Liver (tissue), 8 donors: ENCODE measurements at regions not wholly inside any gene's neighbourhood (a gene's known extent, or its start where the extent isn't known, plus 50 kb on each side); places are given as distances from the start of the nearest gene placed in this dataset.

ENCODE experiments used
- DNase-seq: peaks from one replicate; pipeline ENCODE4 v3.0.0-alpha.2; 2017; ENCODE audit warnings: low spot score
- H3K27ac ChIP-seq, 2 donors: one replicate each; pipeline ENCODE4 v1.7.0; 2013; ENCODE audit warnings: inconsistent platforms in 2 of 2, low read length in 2 of 2, control low read depth in 1 of 2, low read depth in 1 of 2, mild to moderate bottlenecking in 1 of 2
- H3K27me3 ChIP-seq, 4 donors: one replicate each; pipeline versions ENCODE4 v1.6.1 to v1.7.0; 2013; ENCODE audit warnings: low read length in 3 of 4, inconsistent platforms in 1 of 4, mild to moderate bottlenecking in 1 of 4, moderate library complexity in 1 of 4; ENCODE audit not compliant: control insufficient read depth in 4 of 4, insufficient read depth in 4 of 4
- H3K36me3 ChIP-seq, 4 donors: one replicate each; pipeline versions ENCODE4 v1.6.1 to v1.7.0; 2013; ENCODE audit warnings: low read length in 3 of 4, mild to moderate bottlenecking in 3 of 4, low read depth in 1 of 4, moderate library complexity in 1 of 4; ENCODE audit not compliant: control insufficient read depth in 4 of 4, insufficient read depth in 3 of 4
- H3K4me1 ChIP-seq, 4 donors: one replicate each; pipeline versions ENCODE4 v1.6.1 to v1.7.0; 2013; ENCODE audit warnings: low read length in 3 of 4, mild to moderate bottlenecking in 3 of 4, moderate library complexity in 1 of 4; ENCODE audit not compliant: control insufficient read depth in 4 of 4, insufficient read depth in 4 of 4
- H3K4me3 ChIP-seq, 3 donors: one replicate each; pipeline versions ENCODE4 v1.6.1 to v1.7.0; 2013; ENCODE audit warnings: low read length in 3 of 3, control low read depth in 1 of 3, low read depth in 1 of 3, mild to moderate bottlenecking in 1 of 3
- H3K9ac ChIP-seq, 2 donors: one replicate each; pipeline ENCODE4 v1.7.0; 2013; ENCODE audit warnings: low read length in 2 of 2, mild to moderate bottlenecking in 2 of 2, moderate library complexity in 2 of 2, control low read depth in 1 of 2, low read depth in 1 of 2
- H3K9me3 ChIP-seq, 4 donors: one replicate each; pipeline versions ENCODE4 v1.6.1 to v1.7.0; 2013; ENCODE audit warnings: low read length in 3 of 4; ENCODE audit not compliant: control insufficient read depth in 4 of 4
- EGR1 ChIP-seq, 2 donors: IDR thresholded peaks; 2 replicates each; pipeline ENCODE4 v1.6.1; 2016 to 2018; ENCODE audit warnings: antibody characterized with exemption in 2 of 2, low read depth in 2 of 2
- FOXA1 ChIP-seq: IDR thresholded peaks from 2 replicates; pipeline ENCODE4 v1.6.1; 2016; ENCODE audit warnings: antibody characterized with exemption
- FOXA2 ChIP-seq: IDR thresholded peaks from 2 replicates; pipeline ENCODE4 v1.6.1; 2016; ENCODE audit warnings: antibody characterized with exemption
- GABPA ChIP-seq, 2 donors: IDR thresholded peaks in 1 of 2; conservative IDR thresholded peaks in 1 of 2; 2 replicates each; pipeline ENCODE4 v1.6.1; 2016; ENCODE audit warnings: antibody characterized with exemption in 2 of 2, mild to moderate bottlenecking in 1 of 2, moderate library complexity in 1 of 2
- HNF4A ChIP-seq, 2 donors: conservative IDR thresholded peaks; 2 replicates each; pipeline ENCODE4 v1.6.1; 2016; ENCODE audit warnings: antibody characterized with exemption in 2 of 2, mild to moderate bottlenecking in 2 of 2
- HNF4G ChIP-seq: IDR thresholded peaks from 2 replicates; pipeline ENCODE4 v1.6.1; 2016; ENCODE audit warnings: antibody characterized with exemption
- JUND ChIP-seq, 2 donors: IDR thresholded peaks; 2 replicates each; pipeline ENCODE4 v1.6.1; 2016; ENCODE audit warnings: antibody characterized with exemption in 2 of 2
- NR2F2 ChIP-seq: IDR thresholded peaks from 2 replicates; pipeline ENCODE4 v1.6.1; 2016; ENCODE audit warnings: antibody characterized with exemption
- RAD21 ChIP-seq, 2 donors: IDR thresholded peaks; 2 replicates each; pipeline ENCODE4 v1.6.1; 2016; ENCODE audit warnings: antibody characterized with exemption in 2 of 2, mild to moderate bottlenecking in 2 of 2
- RXRA ChIP-seq, 2 donors: IDR thresholded peaks; 2 replicates each; pipeline ENCODE4 v1.6.1; 2017 to 2018; ENCODE audit warnings: antibody characterized with exemption in 2 of 2, mild to moderate bottlenecking in 1 of 2
- SP1 ChIP-seq: IDR thresholded peaks from 2 replicates; pipeline ENCODE4 v1.6.1; 2018; ENCODE audit warnings: antibody characterized with exemption, mild to moderate bottlenecking
- TAF1 ChIP-seq: conservative IDR thresholded peaks from 2 replicates; pipeline ENCODE4 v1.6.1; 2016; ENCODE audit warnings: antibody characterized with exemption, mild to moderate bottlenecking
- YY1 ChIP-seq: IDR thresholded peaks from 2 replicates; pipeline ENCODE4 v1.6.1; 2016; ENCODE audit warnings: antibody characterized with exemption, mild to moderate bottlenecking
- WGBS: extraction: QIAGEN DNeasy Blood & Tissue Kit; methylation state at CpG from one replicate; pipeline ENCODE4 v1.1.7; 2013; 5-methylcytosine and 5-hydroxymethylcytosine counted together
- TF ChIP-seq, protein P1 (sequence below): fragments of 150-350 bp; IDR thresholded peaks from 2 replicates; pipeline ENCODE4 v1.5.1; 2017; ENCODE audit warnings: improper control_type of control experiment, low read depth, low read length; ENCODE audit not compliant: missing input control
- TF ChIP-seq, protein P2 (sequence below): IDR thresholded peaks from 2 replicates; pipeline ENCODE4 v1.6.1; 2016; ENCODE audit warnings: antibody characterized with exemption, mild to moderate bottlenecking
- TF ChIP-seq, protein P3 (sequence below): IDR thresholded peaks from 2 replicates; pipeline ENCODE4 v1.6.1; 2016; ENCODE audit warnings: antibody characterized with exemption
- TF ChIP-seq, protein P4 (sequence below): IDR thresholded peaks from 2 replicates; pipeline ENCODE4 v1.6.1; 2016; ENCODE audit warnings: antibody characterized with exemption
- TF ChIP-seq, protein P5 (sequence below): IDR thresholded peaks from 2 replicates; pipeline ENCODE4 v1.6.1; 2016; ENCODE audit warnings: antibody characterized with exemption
- donor health status: healthy.
- donor health status: healthy.
- donor health status: healthy.
- donor health status: healthy.
- donor health status: healthy.

DNA sequence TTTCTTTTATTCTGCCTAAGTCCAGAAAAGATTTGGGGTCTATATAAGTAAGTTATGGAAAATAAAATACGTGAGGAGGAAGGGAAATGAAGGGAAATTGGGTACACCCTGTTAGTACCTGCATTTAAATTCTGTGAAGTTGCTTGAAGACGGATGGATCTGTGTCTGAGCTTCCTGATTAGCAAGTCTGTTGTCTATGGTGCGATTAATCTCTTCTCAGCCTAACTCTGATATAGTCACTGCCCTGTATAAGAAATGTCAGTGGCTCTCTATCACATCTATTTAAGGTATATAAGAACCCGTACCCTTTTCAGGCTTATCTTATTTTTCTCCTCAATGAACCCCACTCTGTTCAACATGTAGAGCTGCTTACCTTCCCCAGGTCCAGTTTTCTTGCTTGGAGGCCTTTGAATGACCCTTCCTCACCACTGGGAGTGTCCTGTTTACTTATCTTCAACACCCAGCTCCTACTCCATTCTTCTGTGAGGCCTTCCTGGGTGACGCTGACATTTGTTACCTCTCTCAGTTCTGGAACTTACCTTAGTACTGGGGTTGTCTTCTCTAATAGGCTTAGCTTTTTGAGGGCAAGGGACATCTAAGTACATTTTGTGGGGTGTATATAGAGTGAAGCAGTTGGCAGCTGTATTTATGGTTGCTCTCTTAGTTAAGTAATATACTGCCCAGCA, 149.6 kb upstream of the PRPS1L1 start:
- H3K27ac ChIP-seq = no peak overlapping the region

More for the DNA sequence above, 149.6 kb upstream of the PRPS1L1 start:
- Histone ChIP-seq H3K9ac (no peak overlapping the region), H3K36me3 (no peaks in the 10 kb centered on the region), H3K27me3 (no peaks in the 10 kb centered on the region), H3K4me1 (no peaks in the 10 kb centered on the region), H3K9me3 (no peaks in the 10 kb centered on the region), H3K4me3 (no peak overlapping the region)
- no peak for DNase-seq
- TF ChIP-seq YY1 (no peak), RAD21 (IDR thresholded peaks at IDR 0.05) (no peak), GABPA (IDR thresholded peaks at IDR 0.05 in 1 of 2, conservative IDR thresholded peaks at IDR 0.05 in 1 of 2) (no peak), FOXA2 (no peak), EGR1 (IDR thresholded peaks at IDR 0.05; ENCODE audit: low read depth in 2 of 2) (no peak), HNF4G (no peak), SP1 (no peak), RXRA (IDR thresholded peaks at IDR 0.05) (no peak), NR2F2 (no peak), HNF4A (conservative IDR thresholded peaks at IDR 0.05) (no peak), TAF1 (no peak), FOXA1 (no peak), JUND (IDR thresholded peaks at IDR 0.05) (no peak)
- TF ChIP-seq, protein P1, sequence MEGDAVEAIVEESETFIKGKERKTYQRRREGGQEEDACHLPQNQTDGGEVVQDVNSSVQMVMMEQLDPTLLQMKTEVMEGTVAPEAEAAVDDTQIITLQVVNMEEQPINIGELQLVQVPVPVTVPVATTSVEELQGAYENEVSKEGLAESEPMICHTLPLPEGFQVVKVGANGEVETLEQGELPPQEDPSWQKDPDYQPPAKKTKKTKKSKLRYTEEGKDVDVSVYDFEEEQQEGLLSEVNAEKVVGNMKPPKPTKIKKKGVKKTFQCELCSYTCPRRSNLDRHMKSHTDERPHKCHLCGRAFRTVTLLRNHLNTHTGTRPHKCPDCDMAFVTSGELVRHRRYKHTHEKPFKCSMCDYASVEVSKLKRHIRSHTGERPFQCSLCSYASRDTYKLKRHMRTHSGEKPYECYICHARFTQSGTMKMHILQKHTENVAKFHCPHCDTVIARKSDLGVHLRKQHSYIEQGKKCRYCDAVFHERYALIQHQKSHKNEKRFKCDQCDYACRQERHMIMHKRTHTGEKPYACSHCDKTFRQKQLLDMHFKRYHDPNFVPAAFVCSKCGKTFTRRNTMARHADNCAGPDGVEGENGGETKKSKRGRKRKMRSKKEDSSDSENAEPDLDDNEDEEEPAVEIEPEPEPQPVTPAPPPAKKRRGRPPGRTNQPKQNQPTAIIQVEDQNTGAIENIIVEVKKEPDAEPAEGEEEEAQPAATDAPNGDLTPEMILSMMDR = no peak
- TF ChIP-seq, protein P2, sequence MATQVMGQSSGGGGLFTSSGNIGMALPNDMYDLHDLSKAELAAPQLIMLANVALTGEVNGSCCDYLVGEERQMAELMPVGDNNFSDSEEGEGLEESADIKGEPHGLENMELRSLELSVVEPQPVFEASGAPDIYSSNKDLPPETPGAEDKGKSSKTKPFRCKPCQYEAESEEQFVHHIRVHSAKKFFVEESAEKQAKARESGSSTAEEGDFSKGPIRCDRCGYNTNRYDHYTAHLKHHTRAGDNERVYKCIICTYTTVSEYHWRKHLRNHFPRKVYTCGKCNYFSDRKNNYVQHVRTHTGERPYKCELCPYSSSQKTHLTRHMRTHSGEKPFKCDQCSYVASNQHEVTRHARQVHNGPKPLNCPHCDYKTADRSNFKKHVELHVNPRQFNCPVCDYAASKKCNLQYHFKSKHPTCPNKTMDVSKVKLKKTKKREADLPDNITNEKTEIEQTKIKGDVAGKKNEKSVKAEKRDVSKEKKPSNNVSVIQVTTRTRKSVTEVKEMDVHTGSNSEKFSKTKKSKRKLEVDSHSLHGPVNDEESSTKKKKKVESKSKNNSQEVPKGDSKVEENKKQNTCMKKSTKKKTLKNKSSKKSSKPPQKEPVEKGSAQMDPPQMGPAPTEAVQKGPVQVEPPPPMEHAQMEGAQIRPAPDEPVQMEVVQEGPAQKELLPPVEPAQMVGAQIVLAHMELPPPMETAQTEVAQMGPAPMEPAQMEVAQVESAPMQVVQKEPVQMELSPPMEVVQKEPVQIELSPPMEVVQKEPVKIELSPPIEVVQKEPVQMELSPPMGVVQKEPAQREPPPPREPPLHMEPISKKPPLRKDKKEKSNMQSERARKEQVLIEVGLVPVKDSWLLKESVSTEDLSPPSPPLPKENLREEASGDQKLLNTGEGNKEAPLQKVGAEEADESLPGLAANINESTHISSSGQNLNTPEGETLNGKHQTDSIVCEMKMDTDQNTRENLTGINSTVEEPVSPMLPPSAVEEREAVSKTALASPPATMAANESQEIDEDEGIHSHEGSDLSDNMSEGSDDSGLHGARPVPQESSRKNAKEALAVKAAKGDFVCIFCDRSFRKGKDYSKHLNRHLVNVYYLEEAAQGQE = no peak
- TF ChIP-seq, protein P3, sequence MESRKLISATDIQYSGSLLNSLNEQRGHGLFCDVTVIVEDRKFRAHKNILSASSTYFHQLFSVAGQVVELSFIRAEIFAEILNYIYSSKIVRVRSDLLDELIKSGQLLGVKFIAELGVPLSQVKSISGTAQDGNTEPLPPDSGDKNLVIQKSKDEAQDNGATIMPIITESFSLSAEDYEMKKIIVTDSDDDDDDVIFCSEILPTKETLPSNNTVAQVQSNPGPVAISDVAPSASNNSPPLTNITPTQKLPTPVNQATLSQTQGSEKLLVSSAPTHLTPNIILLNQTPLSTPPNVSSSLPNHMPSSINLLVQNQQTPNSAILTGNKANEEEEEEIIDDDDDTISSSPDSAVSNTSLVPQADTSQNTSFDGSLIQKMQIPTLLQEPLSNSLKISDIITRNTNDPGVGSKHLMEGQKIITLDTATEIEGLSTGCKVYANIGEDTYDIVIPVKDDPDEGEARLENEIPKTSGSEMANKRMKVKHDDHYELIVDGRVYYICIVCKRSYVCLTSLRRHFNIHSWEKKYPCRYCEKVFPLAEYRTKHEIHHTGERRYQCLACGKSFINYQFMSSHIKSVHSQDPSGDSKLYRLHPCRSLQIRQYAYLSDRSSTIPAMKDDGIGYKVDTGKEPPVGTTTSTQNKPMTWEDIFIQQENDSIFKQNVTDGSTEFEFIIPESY = no peak
- TF ChIP-seq, protein P4, sequence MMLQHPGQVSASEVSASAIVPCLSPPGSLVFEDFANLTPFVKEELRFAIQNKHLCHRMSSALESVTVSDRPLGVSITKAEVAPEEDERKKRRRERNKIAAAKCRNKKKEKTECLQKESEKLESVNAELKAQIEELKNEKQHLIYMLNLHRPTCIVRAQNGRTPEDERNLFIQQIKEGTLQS = no peak
- TF ChIP-seq, protein P5, sequence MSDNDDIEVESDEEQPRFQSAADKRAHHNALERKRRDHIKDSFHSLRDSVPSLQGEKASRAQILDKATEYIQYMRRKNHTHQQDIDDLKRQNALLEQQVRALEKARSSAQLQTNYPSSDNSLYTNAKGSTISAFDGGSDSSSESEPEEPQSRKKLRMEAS = no peak
- WGBS = 76% methylated on average over 5 of the region's 5 CpGs
